IPS-NIHi7 (cell line): ENCODE measurements at regions not wholly inside any gene's neighbourhood (a gene's known extent, or its start where the extent isn't known, plus 50 kb on each side); places are given as distances from the start of the nearest gene placed in this dataset.
"Not testable (repeated sequence)": the region's sequence is repeated elsewhere in the genome, so short reads cannot be mapped to it uniquely, and the experiment has no call there.

ENCODE experiments used
- DNase-seq: peaks from one replicate; pipeline ENCODE4 v3.0.0; 2012; ENCODE audit warnings: mixed read lengths; ENCODE audit errors: extremely low spot score

DNA sequence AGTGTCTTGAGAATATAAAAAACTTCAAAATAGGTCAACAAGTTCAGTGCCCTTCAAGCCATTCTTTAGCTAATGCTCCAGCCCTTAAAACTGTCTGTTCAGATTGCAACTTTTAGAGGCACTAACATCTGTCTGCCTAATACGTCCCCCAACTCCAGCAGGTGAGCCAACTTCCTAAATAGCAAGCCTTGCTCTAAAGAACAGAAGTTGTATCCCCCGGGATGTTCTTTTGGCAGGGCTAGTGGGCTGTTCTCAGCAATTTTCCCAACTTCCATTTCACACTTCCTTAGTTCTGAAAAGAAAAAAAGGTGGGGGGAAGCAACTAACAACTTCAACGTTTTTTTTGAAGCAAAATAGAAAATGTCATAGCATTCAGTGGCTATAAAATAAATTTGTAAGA lies 290.0 kb upstream of the PTCHD4 start:
- DNase-seq, result no peak

DNA sequence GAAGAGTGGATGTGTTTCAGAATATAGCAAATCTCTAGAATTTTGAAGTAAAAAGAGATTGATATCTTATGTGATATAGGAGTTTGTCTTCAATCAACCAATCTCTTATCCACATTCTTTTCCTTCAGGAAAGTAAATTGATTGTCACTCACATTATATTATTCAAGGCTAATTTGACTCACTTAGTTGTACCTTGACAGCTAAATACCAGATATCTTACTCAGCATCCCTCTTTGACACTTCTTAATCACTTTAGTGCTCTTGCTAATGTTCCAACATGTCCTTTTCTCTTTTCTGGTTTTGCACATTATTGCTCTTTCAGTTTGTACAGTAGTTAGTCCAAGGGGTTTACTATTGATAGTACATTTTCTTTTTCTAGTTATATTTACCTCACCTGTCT lies 286.9 kb upstream of the PTCHD4 start:
- no peak for DNase-seq

DNA sequence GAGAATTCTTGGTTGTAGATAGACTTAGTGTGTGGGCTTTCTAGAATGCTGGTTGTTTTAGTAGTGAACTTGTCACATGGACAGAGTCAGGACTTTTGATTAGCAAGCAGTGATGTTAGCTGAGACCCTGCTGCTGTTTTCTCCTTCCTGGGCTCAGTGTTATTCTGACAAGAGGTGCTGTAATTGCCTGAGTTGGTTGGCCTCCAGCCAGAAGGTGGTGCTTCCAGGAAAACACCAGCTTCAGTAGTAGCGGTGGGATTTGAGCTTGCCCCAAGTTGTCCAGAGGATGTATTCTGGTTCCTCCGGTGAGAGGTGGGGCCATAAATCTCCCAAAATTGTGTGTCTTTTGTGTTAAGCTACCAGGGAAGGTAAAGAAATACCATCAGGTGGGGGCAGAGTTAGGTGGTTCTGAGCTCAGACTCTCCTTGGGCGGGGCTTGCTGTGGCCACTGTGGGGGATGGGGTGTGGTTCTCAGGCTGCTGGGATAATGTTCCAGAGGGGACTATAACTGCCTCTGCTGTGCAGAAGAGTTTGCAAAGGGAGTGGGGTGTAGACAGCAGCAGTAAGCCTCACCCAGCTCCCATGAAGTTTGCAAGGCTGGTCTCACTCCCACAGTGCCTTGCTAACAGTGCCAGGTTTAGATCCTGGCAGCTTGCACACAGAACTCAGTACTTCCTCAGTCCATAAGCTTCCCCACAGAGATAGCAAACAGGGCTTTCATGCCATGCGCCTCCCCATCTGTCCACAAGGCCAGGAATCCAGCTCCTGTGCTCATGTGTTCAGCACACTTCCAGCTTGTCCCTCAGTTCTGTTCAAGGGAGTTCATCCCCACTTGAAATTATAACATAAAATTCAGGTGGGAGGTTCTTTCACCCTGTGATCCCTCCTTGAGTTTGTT lies 278.4 kb upstream of the PTCHD4 start:
- no peak for DNase-seq

DNA sequence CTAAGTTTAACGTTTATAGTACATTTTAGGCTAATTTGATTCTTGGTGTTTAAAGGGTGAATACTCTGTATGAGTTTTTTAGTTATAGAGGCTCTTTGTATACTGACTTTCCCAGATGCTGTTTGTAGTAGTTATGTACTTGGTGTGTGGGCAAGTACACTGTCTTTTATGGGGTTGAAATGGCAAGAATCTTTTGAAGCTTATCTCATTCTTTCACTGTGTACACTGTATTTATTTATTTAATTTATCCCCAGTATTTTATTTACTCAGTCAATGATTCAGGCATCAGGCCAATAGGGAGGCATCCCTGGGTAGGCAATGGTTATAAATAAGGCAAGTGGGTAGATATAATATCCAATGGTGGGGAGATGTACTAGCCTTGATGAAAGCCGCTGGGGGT lies 277.0 kb upstream of the PTCHD4 start:
- DNase-seq, result no peak

DNA sequence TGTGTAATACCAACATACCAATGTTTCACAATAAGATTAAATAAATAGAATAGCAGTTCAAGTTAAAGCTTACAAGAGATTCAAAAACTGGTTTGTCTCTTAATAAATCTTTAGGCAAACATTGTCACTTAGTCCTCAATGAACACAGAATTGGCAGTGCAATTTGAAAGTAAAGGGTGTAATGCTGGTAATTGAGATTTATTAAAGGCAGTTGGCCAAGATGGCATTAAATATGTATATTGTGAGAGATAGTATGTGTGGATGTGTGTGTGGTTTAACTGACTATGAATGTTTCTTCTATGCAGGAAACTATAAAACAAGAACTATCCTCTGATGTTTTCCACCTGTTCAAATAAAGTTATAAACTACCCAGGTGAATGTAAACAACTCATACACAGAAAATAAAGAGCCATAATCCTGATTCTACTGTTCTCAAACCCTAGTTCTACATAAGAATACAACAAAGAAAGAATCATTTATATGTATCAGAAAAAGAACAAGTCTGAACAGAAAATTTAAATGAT lies 267.9 kb upstream of the PTCHD4 start:
- no peak for DNase-seq

DNA sequence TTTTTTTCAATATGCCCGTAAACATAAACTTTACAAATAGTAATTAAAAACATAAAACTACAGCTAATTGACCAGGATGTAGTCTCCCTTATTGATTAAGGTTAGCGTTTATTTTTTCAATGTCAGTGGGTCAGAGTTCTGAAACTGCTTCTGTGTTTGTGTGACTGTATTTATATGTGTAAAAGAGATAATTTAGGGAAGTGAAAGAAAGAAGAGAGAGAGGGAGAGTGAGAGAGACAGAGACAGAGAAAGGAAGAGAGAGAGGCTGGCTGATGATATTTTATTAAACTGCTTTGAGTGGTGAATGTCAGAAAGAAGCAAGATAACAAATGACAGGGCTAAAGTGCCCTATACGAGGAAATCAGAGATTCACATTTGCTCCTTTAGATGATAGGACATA lies 266.1 kb upstream of the PTCHD4 start:
- no peak for DNase-seq

DNA sequence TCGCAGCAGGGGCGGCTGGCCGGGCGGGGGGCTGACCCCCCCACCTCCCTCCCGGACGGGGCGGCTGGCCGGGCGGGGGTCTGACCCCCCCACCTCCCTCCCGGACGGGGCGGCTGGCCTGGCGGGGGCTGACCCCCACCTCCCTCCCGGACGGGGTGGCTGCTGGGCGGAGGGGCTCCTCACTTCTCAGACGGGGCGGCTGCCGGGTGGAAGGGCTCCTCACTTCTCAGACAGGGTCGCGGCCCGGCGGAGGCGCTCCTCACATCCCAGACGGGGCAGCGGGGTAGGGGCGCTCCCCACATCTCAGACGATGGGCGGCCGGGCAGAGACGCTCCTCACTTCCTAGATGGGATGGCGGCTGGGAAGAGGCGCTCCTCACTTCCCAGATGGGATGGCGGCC lies 260.2 kb upstream of the PTCHD4 start:
- DNase-seq, result not testable (repeated sequence)

DNA sequence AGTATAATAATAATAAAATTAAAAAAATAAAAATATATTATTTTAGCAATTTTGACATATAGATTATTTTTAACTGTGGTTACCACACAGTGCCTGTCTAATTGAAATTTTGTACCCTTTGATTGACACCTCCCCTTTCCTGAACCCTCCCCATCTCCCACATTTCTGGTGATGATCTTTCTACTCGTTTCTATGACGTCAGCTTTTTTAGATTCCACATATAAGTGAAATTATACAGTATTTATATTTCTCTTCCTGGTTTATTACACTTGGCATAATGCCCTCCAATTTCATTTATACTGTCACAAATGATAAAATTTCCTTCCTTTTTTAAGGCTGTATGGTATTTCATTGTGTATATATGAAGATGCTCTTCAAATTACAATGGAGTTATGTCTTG lies 258.1 kb upstream of the PTCHD4 start:
- no peak for DNase-seq

DNA sequence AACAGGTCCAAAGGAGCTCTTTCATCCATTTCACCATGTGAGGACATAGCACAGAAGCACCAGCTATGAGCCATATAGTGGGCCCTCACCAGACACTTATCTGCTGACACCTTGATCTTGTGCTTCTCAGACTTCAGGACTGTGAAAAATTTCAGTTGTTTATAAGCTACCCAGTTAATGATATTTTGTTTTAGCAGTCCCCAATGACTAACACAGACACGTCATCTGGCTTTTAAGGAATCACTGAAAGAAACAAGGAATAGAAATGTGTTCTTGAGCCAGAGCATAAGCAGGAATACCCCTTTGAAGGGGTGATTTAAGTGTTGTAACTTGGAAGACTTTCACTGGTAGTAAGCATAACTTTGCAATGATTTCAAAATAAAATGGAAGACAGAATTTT lies 214.7 kb upstream of the PTCHD4 start:
- DNase-seq, result no peak

DNA sequence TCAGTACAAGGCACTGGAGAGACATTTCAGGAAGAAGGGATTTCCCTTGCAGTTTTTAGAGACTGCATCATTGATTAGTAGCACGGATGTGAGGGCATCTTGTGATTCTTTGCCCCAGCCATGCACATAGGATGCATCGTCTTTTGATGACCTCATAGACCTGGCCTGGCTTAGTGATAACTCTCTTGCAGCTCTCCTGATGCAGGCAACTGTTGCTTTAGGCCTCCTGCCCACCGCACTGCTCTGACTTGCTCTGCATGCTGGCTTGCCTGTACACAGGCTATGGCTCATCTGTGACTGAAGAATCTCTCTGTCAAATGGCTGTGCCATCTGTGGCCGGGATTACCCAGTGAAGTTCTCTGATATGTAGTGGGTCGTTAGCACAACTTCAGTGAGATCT lies 207.7 kb upstream of the PTCHD4 start:
- no peak for DNase-seq

DNA sequence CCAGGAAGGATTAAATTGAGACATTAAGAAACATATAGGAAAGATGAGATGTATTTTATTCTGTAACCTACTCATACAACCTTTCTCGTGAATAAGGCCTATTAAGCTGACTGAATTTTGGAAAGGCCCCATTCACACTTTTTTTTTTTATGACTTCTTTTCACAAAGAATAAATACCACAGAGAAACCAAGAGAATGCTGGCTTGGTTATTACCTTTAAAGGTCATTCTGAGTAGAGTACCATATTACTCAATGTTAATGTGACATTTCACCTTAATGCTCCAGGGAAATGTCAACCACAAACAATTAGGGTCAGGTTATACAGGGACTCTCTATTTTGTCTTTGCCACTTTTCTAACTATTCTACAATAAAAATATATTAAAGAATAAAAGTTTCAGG lies 204.9 kb upstream of the PTCHD4 start:
- no peak for DNase-seq

DNA sequence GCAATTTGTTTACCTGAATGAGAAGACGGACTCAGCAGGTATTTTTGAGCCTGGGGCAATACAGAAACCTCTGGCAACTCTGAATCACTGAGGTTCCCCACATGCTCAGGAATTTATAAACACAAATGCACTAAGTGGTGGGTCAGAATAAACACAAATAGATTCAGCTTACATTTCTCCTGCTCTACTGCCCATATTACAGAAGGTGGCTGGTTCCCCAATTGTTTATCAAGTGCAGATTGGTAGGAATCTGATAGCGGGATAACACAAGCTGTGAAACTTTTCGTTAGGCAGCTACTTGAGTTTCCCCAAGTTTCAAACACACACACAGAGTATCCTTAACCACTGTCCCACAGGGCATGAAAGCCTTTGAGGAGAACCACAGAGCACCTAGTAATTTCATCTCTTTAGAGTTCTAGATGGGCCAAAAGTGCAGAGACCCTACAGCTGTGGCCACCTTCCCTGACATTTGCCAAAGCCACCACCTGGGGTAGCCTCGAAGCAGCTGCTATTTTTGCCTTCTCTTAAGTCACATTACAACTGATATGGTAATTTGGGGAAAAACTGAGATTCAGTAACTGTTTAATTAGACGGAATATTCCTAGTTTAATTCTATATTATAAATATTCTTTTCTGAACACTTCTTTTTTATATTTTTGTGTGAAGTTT lies 204.2 kb upstream of the PTCHD4 start:
- DNase-seq, result no peak

DNA sequence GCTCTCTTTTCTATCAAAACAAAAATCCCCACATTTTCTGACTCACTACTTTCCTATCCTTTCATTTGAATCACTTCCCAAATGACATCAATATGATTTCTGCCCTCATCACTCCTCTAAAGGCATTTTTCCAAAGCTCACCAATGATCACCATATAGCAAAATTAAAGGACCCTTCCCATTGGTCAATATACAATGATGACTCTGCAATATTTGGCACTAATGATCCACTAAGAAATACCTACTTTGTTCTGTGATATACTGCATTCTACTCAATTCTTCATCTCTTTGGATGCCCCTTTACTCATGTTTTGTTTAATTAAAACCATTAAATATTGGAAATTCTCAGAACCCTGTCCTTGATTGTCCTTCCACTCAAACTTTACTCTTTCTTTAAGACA lies 200.3 kb upstream of the PTCHD4 start:
- no peak for DNase-seq

DNA sequence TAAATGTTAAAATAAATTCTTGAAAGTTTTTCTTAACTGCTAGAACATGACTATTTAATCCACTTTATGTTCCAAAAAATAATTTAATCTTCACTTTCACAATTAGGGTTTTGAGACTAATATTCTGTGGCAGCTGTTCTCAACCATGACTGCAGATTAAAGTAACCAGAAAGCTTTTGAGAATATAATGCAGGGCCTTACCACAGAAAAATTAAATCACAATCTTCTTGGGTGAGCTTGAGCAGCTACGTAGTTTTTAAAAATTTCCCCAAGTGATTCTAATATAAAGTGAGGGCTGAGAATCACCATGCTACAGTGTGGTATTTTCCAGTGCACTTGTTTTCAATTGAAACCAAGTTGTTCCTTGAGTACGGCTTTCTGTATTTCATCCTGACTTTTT lies 196.6 kb upstream of the PTCHD4 start:
- no peak for DNase-seq

DNA sequence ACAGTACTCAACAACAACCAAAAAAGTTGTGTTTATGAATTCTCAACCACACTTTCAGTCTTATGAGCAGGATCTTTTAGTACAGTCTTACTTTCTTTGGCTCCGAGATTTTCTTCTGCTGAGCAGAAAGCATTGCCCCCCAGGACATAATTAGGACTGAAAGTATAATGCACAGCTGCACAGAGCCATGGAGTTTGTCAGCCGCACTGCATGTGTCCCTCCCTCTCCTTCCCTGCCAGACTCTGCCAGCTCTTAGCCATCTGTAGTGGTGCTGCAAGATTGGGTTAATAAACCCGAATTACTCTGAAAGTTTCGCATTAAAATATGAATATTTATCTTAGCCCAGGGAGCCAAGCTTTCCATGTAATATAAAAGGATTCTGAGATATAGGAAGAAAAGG lies 179.6 kb upstream of the PTCHD4 start:
- no peak for DNase-seq

DNA sequence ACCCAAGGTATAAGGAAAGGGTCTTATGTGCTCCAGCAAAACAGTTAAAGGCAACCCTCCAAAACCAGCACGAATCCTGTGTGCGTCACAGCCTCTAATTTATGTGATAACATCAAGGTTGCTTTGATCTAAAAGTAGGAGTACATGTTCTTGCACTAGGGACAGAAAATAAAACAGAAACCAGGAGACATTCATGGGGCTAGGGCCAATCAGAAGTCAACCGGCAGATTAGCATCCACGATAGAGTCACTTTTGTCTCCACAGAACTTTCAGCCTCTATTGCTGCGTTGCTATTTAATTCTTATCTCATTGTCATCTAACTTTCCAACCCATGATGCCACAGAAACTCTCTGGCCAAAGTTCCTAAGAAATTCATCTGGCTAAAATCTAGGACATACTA lies 178.8 kb upstream of the PTCHD4 start:
- no peak for DNase-seq

DNA sequence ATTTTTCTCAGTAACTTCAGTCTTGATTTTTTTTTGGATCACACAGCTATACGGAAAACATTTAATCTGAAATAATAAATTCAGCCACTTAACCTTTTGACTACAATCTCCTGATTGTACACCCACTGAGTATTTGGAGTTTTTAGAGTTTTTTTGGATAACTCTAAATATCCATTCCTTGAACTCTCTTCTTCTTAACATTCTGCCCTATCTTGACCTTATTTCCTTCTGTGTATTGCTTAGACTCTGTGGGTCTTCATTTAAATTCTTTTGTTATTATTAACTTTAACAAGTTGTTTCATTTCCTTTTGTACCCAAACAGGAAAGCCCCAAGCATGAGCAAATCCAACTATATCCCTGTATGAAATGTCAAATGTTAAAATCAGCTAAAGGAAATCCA lies 170.2 kb upstream of the PTCHD4 start:
- no peak for DNase-seq

DNA sequence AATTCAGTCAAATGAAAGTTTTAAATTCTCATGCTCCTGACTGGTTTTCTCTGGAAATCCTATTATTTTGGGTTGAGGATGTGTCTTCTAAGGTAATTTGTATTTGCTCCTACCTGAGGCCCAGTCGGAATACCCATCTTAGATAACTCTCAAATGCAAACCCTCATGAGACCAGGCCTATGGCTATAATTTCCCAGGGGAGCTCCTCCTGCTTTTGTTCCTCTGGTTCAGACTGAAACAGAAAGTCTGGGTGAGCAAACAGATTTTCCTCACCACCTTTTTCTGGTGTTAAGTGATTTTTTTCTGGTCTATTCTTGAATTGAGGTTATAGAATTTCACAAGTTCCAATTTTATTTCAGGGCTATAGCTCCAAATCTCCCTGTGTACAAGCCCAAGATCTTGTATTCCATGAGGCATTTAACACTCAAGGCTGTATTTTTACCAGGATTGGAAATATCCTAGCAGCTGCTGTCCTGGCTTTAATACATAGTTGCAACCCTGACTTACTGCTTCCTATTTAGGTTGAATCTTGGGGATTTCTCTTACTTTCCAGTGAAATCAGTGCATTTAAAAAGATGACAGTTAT lies 169.1 kb upstream of the PTCHD4 start:
- DNase-seq, result no peak

DNA sequence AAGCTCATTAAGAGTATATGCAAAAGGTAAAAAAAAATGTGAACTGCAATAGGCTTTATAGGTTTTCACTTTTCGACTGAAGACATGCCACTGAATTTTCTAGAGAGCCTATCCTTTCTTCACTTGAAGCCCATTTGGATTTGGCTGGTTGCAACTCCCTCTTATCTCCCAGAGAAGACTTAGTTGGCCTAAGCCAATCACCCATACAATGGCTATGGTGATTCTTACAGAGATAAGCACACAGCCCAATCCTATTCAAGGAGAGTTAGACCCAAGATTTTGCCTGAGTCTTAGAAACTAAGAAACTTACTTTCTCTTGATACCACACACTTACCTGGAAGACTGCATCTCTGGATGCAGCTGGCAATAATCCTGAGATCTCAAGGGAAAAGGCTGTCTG lies 167.3 kb upstream of the PTCHD4 start:
- no peak for DNase-seq

DNA sequence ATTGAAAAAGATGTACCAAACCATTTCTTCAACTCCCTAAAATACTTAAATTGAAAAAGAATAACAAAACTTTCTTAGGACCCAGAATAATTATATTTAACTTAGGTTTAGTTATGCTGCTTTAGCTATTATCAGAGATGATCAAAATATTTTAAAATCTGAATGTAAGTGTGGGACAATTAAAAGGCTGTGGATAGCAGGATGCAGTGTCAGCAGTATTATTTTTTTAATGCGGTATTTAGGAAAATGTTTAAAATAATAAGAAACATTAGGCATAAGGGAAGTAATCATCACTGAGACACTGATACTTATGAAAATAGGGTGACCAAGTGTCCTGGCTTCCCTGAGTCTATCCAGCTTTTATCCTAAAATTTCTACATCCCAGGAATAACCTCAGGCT lies 161.5 kb upstream of the PTCHD4 start:
- no peak for DNase-seq

DNA sequence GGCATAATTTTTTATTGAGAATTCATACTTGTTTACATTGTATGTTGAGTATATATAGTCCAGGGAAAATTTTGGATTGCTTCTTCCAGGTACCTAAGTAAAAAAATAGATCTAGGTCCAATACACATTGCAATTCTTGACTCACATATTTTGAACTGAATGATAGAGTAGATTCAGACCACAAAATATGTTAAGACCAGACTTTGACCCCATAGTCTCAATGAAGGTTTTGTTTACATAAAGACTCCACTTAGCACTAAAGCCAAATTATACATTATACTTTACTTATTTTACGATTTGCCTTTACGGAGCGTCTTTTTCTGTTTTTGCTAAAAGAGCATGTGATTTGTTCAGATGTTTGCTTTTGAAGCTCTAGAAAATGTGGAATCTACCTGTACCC lies 144.1 kb upstream of the PTCHD4 start:
- no peak for DNase-seq

DNA sequence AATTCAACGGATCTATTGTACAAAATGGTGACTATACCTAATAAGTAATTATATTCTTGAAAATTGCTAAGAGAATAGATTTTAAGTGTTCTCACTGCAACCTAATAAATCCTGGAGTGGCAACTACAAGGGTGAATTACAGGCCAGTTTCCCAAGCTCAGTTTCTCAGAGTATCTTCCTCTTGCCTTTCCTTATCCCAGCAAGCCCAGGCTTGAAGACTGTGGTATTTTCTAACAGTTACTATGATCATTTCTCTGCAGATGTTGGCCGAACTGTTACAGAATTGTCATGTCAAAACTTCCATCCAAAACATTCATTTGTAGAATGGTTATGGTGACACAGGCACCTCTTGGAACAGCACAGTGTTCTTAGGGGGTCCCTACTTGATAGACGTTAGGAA lies 138.1 kb upstream of the PTCHD4 start:
- DNase-seq, result no peak

DNA sequence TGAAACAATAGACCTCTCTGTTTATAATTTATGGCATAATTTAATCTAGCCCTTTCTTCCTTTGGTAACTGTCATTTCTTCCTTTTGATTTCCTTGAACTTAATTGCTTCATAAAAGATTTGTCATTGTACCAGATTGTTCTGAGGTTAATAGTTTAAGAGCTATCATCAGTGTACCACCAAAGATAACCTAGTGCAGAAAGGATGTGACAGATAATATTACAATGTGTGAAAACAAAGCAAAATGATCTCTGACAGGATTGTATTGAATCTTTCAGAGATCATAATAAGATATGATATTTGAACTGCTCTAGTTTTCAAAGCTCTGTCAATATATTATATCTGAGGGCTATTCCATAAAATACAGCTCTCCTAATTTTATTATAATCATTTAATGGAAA lies 132.1 kb upstream of the PTCHD4 start:
- no peak for DNase-seq
